ENCODE measurements at regions not wholly inside any gene's neighbourhood (a gene's known extent, or its start where the extent isn't known, plus 50 kb on each side); places are given as distances from the start of the nearest gene placed in this dataset.

DNA sequence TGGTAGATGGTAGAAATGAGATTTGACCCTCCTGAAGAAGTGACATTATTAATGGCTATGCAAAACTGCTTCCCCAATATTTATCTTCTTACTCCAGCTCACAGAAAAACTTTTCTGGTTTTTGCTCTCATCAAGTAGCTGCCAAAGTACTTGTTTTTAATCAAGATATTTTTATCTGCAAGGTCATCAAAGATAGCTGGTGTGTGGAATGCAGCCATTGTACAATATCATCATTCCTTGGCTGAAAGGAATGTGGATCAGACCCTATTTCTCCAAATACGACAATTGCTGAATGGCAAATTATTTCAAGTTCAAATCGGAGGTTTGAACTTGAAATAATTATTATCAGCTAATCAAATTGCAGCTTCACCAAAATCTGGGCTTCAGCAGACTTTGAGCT, 126.9 kb upstream of the SLC7A14 start:
- Histone ChIP-seq H4K20me1 (ENCODE audit: insufficient read depth, low read length) (no peaks in the 10 kb centered on the region), H3K79me2 (ENCODE audit: insufficient read depth, low read length) (no peaks in the 10 kb centered on the region), H3K4me2 (ENCODE audit: low read length) (peak overlapping the region; percentile 78), H3K9ac (ENCODE audit: low read length) (peak overlapping the region; percentile 64), H3K4me1 (ENCODE audit: insufficient read depth, low read length) (peaks cover 25% of the 10 kb centered on the region), H3K27me3 (ENCODE audit: insufficient read depth, low read length) (no peaks in the 10 kb centered on the region), H3K4me3 (ENCODE audit: insufficient read depth, low read depth, low read length) (no peak overlapping the region), H3K27ac (ENCODE audit: low read depth, low read length) (peak overlapping the region; percentile 84), H3K36me3 (ENCODE audit: insufficient read depth, low read length) (no peaks in the 10 kb centered on the region), H3K9me3 (ENCODE audit: insufficient read depth, low read depth, low read length) (peaks cover 9% of the 10 kb centered on the region), H2AFZ (ENCODE audit: low read depth, low read length) (no peak overlapping the region)
- FAIRE-seq (no peak), DNase-seq (ENCODE audit: low read depth) (no peak)
- Mint-ChIP-seq H3K27ac (ENCODE audit: unreplicated experiment) (no peak overlapping the region), H3K36me3 (ENCODE audit: low read depth, unreplicated experiment) (peaks cover 1% of the 10 kb centered on the region), H3K27me3 (ENCODE audit: low read depth, unreplicated experiment) (no peaks in the 10 kb centered on the region), H3K4me3 (ENCODE audit: unreplicated experiment) (no peak overlapping the region), H3K9me3 (ENCODE audit: unreplicated experiment) (peaks cover 22% of the 10 kb centered on the region), H3K4me1 (ENCODE audit: low read depth, unreplicated experiment) (peaks cover 53% of the 10 kb centered on the region)
- no peak for TF ChIP-seq EZH2 (IDR thresholded peaks at IDR 0.05; ENCODE audit: insufficient read depth, low read length)
- TF ChIP-seq, protein P1, sequence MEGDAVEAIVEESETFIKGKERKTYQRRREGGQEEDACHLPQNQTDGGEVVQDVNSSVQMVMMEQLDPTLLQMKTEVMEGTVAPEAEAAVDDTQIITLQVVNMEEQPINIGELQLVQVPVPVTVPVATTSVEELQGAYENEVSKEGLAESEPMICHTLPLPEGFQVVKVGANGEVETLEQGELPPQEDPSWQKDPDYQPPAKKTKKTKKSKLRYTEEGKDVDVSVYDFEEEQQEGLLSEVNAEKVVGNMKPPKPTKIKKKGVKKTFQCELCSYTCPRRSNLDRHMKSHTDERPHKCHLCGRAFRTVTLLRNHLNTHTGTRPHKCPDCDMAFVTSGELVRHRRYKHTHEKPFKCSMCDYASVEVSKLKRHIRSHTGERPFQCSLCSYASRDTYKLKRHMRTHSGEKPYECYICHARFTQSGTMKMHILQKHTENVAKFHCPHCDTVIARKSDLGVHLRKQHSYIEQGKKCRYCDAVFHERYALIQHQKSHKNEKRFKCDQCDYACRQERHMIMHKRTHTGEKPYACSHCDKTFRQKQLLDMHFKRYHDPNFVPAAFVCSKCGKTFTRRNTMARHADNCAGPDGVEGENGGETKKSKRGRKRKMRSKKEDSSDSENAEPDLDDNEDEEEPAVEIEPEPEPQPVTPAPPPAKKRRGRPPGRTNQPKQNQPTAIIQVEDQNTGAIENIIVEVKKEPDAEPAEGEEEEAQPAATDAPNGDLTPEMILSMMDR (IDR thresholded peaks at IDR 0.05; ENCODE audit: insufficient read depth, low read depth, low read length): no peak

DNA sequence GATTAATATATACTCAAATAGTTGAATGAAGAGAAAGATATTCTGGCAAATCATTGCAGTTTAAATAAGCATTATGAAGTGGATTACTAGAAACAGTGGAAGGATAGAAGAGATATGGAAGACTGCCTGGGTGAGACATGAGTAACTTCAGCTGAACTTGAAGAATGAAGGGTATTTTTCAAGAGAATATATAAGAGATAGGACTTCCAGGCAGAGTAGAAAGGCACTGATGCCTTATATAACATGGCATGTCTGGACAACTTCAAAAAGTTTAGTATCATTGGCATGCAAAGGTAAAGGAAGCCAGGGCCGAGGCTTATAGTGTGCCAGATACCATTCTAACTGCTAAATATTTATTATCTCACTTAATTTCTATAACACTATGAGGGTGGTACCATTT, 126.5 kb upstream of the SLC7A14 start:
- H3K4me3 ChIP-seq (ENCODE audit: insufficient read depth, low read depth, low read length): no peak overlapping the region
- H3K36me3 Mint-ChIP-seq (ENCODE audit: low read depth, unreplicated experiment): peaks cover 1% of the 10 kb centered on the region
- H3K36me3 ChIP-seq (ENCODE audit: insufficient read depth, low read length): no peaks in the 10 kb centered on the region
- H3K27me3 Mint-ChIP-seq (ENCODE audit: low read depth, unreplicated experiment): no peaks in the 10 kb centered on the region
- H3K27ac ChIP-seq (ENCODE audit: low read depth, low read length): peak overlapping the region; percentile 19
- no peak overlapping the region for H3K4me3 Mint-ChIP-seq (ENCODE audit: unreplicated experiment)
- H3K27me3 ChIP-seq (ENCODE audit: insufficient read depth, low read length): no peaks in the 10 kb centered on the region
- H3K27ac Mint-ChIP-seq (ENCODE audit: unreplicated experiment): peak overlapping the region; percentile 16
- H2AFZ ChIP-seq (ENCODE audit: low read depth, low read length): no peak overlapping the region
- H3K9me3 Mint-ChIP-seq (ENCODE audit: unreplicated experiment): peaks cover 22% of the 10 kb centered on the region
- H3K4me2 ChIP-seq (ENCODE audit: low read length): peak overlapping the region; percentile 78
- H3K4me1 ChIP-seq (ENCODE audit: insufficient read depth, low read length): peaks cover 25% of the 10 kb centered on the region
- peaks cover 9% of the 10 kb centered on the region for H3K9me3 ChIP-seq (ENCODE audit: insufficient read depth, low read depth, low read length)
- no peak overlapping the region for H3K9ac ChIP-seq (ENCODE audit: low read length)
- DNase-seq (ENCODE audit: low read depth) (no peak), FAIRE-seq (no peak)
- H3K4me1 Mint-ChIP-seq (ENCODE audit: low read depth, unreplicated experiment): peaks cover 54% of the 10 kb centered on the region
- H3K79me2 ChIP-seq (ENCODE audit: insufficient read depth, low read length): no peaks in the 10 kb centered on the region
- TF ChIP-seq, protein P1 (IDR thresholded peaks at IDR 0.05; ENCODE audit: insufficient read depth, low read depth, low read length): no peak
- TF ChIP-seq EZH2 (IDR thresholded peaks at IDR 0.05; ENCODE audit: insufficient read depth, low read length): no peak
- H4K20me1 ChIP-seq (ENCODE audit: insufficient read depth, low read length): no peaks in the 10 kb centered on the region

DNA sequence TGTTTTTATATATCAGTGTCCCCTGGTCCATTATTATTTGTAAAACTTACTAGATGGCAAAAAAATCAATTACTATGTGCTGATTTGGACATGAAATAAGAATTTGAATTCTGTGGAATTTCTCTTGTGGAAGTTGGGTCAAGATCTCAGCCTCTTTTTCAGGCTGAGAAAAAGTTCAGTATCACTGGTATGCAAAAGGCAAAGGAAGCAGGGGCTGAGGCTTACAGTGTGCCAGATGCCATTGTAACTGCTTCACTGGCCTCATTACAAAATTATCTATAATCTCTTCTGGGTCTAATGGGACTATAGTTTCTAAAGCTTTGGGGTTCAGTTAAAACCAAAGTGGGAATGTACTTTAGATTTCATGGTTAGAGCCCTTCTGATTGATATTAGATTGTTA, 125.9 kb upstream of the SLC7A14 start:
- Histone ChIP-seq H3K27ac (ENCODE audit: low read depth, low read length) (no peak overlapping the region), H3K4me3 (ENCODE audit: insufficient read depth, low read depth, low read length) (no peak overlapping the region), H3K9ac (ENCODE audit: low read length) (no peak overlapping the region), H3K27me3 (ENCODE audit: insufficient read depth, low read length) (no peaks in the 10 kb centered on the region), H3K4me1 (ENCODE audit: insufficient read depth, low read length) (peaks cover 25% of the 10 kb centered on the region), H2AFZ (ENCODE audit: low read depth, low read length) (no peak overlapping the region), H3K4me2 (ENCODE audit: low read length) (no peak overlapping the region), H3K79me2 (ENCODE audit: insufficient read depth, low read length) (no peaks in the 10 kb centered on the region), H3K9me3 (ENCODE audit: insufficient read depth, low read depth, low read length) (peaks cover 9% of the 10 kb centered on the region), H4K20me1 (ENCODE audit: insufficient read depth, low read length) (no peaks in the 10 kb centered on the region), H3K36me3 (ENCODE audit: insufficient read depth, low read length) (no peaks in the 10 kb centered on the region)
- H3K4me1 Mint-ChIP-seq (ENCODE audit: low read depth, unreplicated experiment): peaks cover 54% of the 10 kb centered on the region
- FAIRE-seq (no peak), DNase-seq (ENCODE audit: low read depth) (no peak)
- peaks cover 22% of the 10 kb centered on the region for H3K9me3 Mint-ChIP-seq (ENCODE audit: unreplicated experiment)
- H3K4me3 Mint-ChIP-seq (ENCODE audit: unreplicated experiment): no peak overlapping the region
- no peak for TF ChIP-seq EZH2 (IDR thresholded peaks at IDR 0.05; ENCODE audit: insufficient read depth, low read length)
- TF ChIP-seq, protein P1 (IDR thresholded peaks at IDR 0.05; ENCODE audit: insufficient read depth, low read depth, low read length): no peak
- H3K36me3 Mint-ChIP-seq (ENCODE audit: low read depth, unreplicated experiment): peaks cover 1% of the 10 kb centered on the region
- H3K27me3 Mint-ChIP-seq (ENCODE audit: low read depth, unreplicated experiment): no peaks in the 10 kb centered on the region
- peak overlapping the region; percentile 16 for H3K27ac Mint-ChIP-seq (ENCODE audit: unreplicated experiment)
